Stimulated activated CD8-positive, alpha-beta memory T cell treated with anti-CD3 and anti-CD28 coated beads, Interleukin-2, amount 100 ng/mL, for 1 hour (primary cell): ENCODE measurements at regions not wholly inside any gene's neighbourhood (a gene's known extent, or its start where the extent isn't known, plus 50 kb on each side); places are given as distances from the start of the nearest gene placed in this dataset.

Experiments
- DNase-seq, 2 donors: peaks; one replicate each; pipeline ENCODE4 v3.0.0-alpha.2; 2020; ENCODE audit warnings: low read depth in 2 of 2

GRCh38 chr13:31049083-31049482 lies 112.6 kb downstream of the HSPH1 start:
- no peak for DNase-seq

GRCh38 chr13:31048521-31048920 lies 113.2 kb downstream of the HSPH1 start:
- DNase-seq, result no peak

- DNase-seq, result no peak
These were observed 114.3 kb downstream of the TEX26 start for GRCh38 chr13:31046711-31047279.

GRCh38 chr13:31045286-31046081 lies 113.0 kb downstream of the TEX26 start:
- DNase-seq, result peak; percentile 41 to 69

GRCh38 chr13:31044364-31045285 lies 112.2 kb downstream of the TEX26 start:
- peak; percentile 61 to 66 for DNase-seq

GRCh38 chr13:31043957-31044356 lies 111.5 kb downstream of the TEX26 start:
- no peak for DNase-seq

- DNase-seq, result no peak
These were observed 110.2 kb downstream of the TEX26 start for GRCh38 chr13:31042481-31043165.

- DNase-seq, result no peak
These were observed 109.6 kb downstream of the TEX26 start for GRCh38 chr13:31042049-31042448.

- DNase-seq, result no peak
These were observed 106.5 kb downstream of the TEX26 start for GRCh38 chr13:31038834-31039552.

- DNase-seq, result no peak
These were observed 105.5 kb downstream of the TEX26 start for GRCh38 chr13:31037874-31038500.

- no peak for DNase-seq
These were observed 104.6 kb downstream of the TEX26 start for GRCh38 chr13:31036731-31037695.

- no peak for DNase-seq
These were observed 102.9 kb downstream of the TEX26 start for GRCh38 chr13:31035185-31035965.

GRCh38 chr13:31032528-31033113 lies 100.2 kb downstream of the TEX26 start:
- DNase-seq, result no peak

GRCh38 chr13:31031482-31031881 lies 99.0 kb downstream of the TEX26 start:
- no peak for DNase-seq

GRCh38 chr13:31029102-31029501 lies 96.6 kb downstream of the TEX26 start:
- no peak for DNase-seq

- no peak for DNase-seq
These were observed 94.7 kb downstream of the TEX26 start for GRCh38 chr13:31027136-31027535.
